H7 (cell line): ENCODE measurements at regions not wholly inside any gene's neighbourhood (a gene's known extent, or its start where the extent isn't known, plus 50 kb on each side); places are given as distances from the start of the nearest gene placed in this dataset.
"Not testable (repeated sequence)": the region's sequence is repeated elsewhere in the genome, so short reads cannot be mapped to it uniquely, and the experiment has no call there.

Source experiments
- DNase-seq: peaks from one replicate; pipeline ENCODE4 v3.0.0; 2012
- H3K27me3 ChIP-seq: 2 replicates; pipeline ENCODE4 v1.6.0; 2011; ENCODE audit warnings: mild to moderate bottlenecking, low read length; ENCODE audit not compliant: control insufficient read depth, insufficient read depth
- H3K36me3 ChIP-seq: replicated peaks from 2 replicates; pipeline ENCODE4 v1.5.1; 2011; ENCODE audit warnings: low read length; ENCODE audit not compliant: control insufficient read depth, insufficient read depth
- H3K4me3 ChIP-seq: 2 replicates; pipeline ENCODE4 v1.5.1; 2011; ENCODE audit warnings: low read depth, mild to moderate bottlenecking, control low read depth, low read length, moderate library complexity; ENCODE audit not compliant: insufficient read depth

DNA sequence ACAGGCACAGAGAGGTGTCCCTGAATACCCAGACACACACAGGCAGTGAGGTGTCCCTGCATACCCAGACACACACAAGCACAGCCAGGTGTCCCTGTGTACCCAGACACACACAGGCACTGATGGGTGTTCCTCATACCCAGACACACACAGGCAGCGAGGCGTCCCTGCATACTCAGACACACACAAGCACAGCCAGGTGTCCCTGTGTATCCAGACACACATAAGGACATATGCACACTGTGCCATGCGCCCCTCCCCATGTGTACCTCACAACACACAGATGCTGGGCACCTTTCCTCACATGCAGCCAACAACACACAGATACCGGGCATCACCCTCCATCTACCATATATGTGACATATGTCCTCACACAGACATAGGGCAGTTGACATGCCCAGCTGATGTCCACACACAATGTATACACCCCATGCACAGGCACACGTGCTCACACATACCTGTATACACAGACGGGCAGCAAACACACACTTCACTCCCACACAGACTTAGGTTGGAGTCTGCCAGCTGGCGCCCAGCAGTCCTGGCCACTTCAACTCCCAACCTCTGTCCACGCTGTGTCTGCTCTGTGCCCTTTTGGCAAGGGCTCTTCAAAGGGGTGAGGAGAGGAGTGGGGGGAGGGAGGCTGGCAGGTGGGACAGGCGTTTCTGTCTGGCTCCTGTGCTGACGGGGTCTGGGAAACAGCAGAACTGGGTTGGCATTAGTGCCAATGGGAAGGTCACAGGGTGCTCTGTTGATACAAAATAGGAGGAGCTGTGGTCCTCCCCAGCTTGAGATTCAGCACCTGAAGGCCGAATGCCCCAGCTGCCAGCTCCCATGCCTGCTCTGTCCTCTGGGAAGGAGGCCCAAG, 69.4 kb upstream of the ALX4 start:
- Histone ChIP-seq H3K36me3 (no peaks in the 10 kb centered on the region), H3K27me3 (no peaks in the 10 kb centered on the region; the same call in 1 of the 2 replicates), H3K4me3 (no peak overlapping the region)
- no peak for DNase-seq

- no peaks in the 10 kb centered on the region; the same call in 1 of the 2 replicates for H3K27me3 ChIP-seq
- no peak overlapping the region for H3K4me3 ChIP-seq
- DNase-seq: no peak
- H3K36me3 ChIP-seq: no peaks in the 10 kb centered on the region
These were observed 70.0 kb upstream of the ALX4 start for GRCh38 chr11:44380009-44380313.

DNA sequence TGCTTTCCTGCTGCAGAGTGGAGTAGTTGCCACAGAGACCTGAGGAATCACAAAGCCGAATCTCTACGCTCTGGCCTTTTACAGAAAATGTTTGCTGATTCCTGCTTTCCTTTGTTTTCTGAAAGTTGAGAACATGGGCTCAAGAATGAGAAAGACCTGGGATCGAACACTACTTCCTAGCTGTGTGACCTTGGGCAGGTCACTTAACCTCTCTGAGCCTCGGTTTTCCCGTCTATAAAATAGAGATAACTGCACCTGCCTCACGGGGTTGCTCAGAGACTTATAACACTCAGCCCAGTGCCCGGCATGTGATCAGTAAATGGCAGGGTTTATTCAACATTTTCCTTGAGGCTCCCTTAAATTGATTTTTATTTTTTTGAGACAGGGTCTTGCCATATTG, 70.9 kb upstream of the ALX4 start:
- no peak overlapping the region for H3K4me3 ChIP-seq
- no peak for DNase-seq
- H3K36me3 ChIP-seq: no peaks in the 10 kb centered on the region
- no peaks in the 10 kb centered on the region; the same call in 1 of the 2 replicates for H3K27me3 ChIP-seq

GRCh38 chr11:44381261-44381660, 71.3 kb upstream of the ALX4 start:
- no peak for DNase-seq
- Histone ChIP-seq H3K36me3 (no peaks in the 10 kb centered on the region), H3K27me3 (no peaks in the 10 kb centered on the region; the same call in 1 of the 2 replicates), H3K4me3 (no peak overlapping the region)

DNA sequence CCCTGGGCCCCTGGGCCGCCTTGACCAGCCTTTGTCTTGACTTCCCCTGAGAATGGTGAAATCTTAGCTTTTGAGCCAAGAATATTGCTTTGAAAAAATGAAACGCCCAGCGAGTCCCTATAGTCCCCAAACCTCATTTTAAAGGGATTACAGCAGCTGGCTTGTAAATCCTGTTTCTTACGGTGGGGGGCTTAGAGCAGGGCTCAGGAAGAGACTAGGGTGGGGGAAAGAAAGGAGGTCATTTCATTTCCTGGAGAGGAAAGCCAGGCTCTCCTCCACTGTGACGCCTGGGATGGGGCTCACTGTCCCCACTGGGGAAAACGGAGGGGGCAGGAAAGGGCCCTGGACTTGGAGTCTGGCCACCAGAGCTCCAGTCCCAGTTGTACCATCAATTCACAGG, 72.2 kb upstream of the ALX4 start:
- Histone ChIP-seq H3K27me3 (no peaks in the 10 kb centered on the region), H3K4me3 (no peak overlapping the region), H3K36me3 (no peaks in the 10 kb centered on the region)
- no peak for DNase-seq

DNA sequence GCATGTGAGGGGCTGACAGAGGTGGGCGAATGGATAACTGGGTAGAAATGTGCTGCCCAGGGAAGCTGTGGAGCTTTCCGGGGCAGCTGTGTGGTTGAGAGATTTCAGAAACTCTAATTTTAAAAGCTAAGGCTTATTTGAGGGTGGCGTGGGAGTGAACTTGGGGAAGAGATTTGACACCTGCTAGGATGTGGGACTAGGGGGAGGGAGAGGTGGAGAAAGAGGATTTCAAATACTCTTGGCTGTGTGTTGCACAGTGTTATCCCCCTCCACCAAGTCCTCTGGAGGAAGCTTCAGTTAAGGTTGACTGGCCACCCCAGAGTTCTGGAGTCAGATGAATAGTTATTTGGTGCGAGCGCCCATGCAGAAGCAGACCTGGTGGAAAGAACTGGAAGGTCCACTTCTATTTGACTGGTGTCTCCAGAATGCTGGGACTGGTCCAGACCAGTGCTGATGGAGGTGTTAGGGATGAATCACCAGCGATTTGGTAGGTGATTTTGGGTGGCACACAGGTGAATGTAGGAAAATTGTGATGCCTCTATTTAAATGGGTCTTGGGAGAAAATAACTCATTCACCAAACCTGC, 72.8 kb upstream of the ALX4 start:
- Histone ChIP-seq H3K4me3 (no peak overlapping the region), H3K36me3 (no peaks in the 10 kb centered on the region), H3K27me3 (no peaks in the 10 kb centered on the region)
- DNase-seq: no peak

GRCh38 chr11:44383246-44383645, 73.3 kb upstream of the ALX4 start:
- no peaks in the 10 kb centered on the region for H3K36me3 ChIP-seq
- H3K4me3 ChIP-seq: no peak overlapping the region
- H3K27me3 ChIP-seq: no peaks in the 10 kb centered on the region
- DNase-seq: no peak

DNA sequence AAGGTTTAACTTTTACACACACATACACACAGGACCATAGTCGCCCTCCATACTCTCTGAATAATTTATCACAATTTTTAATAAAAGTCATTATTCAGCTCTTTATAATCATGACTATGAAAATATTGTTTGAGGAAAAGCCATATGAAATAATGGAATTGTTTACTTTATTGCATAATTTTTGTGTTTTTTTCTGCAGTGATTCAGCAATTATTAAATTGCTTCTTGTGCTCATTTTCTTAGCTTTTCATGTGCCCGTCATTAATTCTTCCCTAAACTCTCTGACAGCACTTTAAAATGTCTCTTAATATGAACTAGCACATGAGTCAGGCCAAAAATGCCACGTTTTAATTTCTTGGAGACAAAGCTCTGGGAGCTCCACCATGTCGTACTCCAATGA, 77.5 kb upstream of the ALX4 start:
- DNase-seq: no peak
- Histone ChIP-seq H3K27me3 (no peaks in the 10 kb centered on the region), H3K36me3 (no peaks in the 10 kb centered on the region), H3K4me3 (no peak overlapping the region)

DNA sequence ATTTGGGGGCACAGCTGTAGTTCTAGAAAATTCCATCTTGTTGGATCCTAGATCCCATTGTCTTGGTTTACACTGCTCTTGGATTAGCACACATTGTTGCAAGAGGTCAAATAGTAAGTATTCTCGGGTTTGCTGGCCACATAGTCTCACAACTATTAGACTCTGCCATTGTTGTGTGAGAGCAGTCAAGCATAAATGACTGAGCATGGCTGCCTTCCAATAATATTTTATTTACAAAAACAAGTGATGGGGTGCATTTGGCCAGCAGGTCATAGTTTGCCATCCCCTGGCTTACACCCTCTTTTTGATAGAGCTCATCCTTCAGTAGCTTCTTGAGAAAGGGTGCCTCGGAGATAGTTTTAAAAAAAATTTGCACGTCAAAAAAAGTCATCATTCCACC, 77.9 kb upstream of the ALX4 start:
- no peak for DNase-seq
- no peaks in the 10 kb centered on the region for H3K36me3 ChIP-seq
- H3K27me3 ChIP-seq: no peaks in the 10 kb centered on the region
- H3K4me3 ChIP-seq: no peak overlapping the region

DNA sequence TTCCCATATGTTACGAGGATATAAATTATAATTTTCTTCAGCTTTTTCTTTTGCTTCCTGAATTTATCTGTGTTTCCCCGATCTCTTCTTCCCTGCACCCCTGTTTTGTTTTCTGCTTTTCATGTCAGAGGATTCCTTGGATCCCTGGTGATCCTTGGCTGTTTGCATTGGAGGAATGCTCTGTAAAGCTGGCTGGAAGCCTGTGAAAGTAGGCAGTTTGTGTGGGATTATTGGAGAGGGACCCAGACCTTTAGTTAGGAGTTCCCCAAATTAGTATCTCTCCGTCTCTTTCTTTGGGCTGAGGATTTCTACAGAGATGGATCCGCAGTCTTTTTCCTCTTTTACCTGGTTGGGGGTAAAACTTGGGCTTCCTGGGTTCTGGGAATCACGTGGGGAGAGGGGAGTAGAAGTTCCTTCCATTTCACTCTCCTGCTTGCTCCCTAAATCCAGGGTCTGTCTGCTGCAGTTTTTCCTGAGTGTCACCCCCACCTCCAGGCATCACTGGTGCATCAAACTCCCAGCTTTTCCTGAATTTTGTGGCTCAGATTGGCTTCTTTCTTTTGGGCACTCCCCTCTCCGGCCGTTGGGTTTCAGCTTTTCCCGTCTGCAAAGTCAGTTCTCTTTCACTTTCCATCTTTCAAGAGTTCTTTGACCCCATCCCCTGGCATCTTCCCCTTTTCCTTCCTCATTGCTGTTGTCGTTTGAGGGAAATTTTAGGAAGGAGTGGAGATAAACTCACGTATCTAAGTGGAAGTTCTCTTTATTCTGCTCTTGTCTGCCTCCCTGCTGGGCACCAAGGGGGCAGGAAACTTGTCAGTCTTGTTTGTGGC, 79.1 kb upstream of the ALX4 start:
- DNase-seq: peak; percentile 59
- H3K4me3 ChIP-seq: no peak overlapping the region
- H3K36me3 ChIP-seq: no peaks in the 10 kb centered on the region
- no peaks in the 10 kb centered on the region for H3K27me3 ChIP-seq

DNA sequence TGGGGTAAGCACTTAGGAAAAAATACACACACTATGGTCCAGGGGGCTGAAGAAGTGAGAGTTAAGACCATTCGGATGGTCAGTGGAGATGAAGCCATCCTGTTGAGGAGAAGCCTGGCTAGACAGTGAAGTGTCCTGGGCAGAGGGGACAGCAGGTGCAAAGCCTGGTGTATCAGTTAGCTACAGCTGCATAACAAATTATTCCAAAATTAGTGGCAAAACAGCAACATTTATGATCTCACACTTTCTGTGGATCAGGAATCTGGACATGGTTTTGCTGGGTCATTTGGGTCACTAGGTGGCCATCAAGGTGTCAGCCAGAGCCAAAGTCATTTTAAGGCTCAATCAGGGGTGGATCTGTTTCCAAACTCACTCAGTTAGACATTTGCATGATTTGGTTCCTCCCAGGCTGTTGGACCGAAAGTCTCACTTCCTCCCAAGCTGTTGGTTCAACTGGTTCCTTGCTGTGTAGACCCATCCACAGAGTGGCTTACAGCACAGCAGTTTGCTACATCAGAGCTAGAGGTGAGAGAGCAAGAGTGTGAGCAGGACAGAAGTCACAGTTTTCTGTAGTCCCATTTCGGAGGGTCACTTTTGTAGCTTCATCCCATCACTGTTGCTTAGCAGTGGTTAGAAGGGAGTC, 80.1 kb upstream of the ALX4 start:
- Histone ChIP-seq H3K36me3 (no peaks in the 10 kb centered on the region), H3K27me3 (no peaks in the 10 kb centered on the region), H3K4me3 (no peak overlapping the region)
- no peak for DNase-seq

DNA sequence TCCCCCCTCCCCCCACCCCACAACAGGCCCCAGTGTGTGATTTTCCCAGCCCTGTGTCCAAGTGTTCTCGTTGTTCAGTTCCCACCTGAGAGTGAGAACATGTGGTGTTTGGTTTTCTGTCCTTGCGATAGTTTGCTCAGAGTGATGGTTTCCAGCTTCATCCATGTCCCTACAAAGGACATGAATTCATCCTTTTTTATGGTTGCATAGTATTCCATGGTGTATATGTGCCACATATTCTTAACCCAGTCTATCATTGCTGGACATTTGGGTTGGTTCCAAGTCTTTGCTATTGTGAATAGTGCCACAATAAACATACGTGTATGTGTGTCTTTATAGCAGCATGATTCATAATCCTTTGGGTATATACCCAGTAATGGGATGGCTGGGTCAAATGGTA, 81.1 kb upstream of the ALX4 start:
- H3K27me3 ChIP-seq: not testable (repeated sequence)

GRCh38 chr11:44396746-44397145, 86.8 kb upstream of the ALX4 start:
- not testable (repeated sequence) for H3K36me3 ChIP-seq, H3K27me3 ChIP-seq, H3K4me3 ChIP-seq, DNase-seq

More for the DNA sequence above, 81.1 kb upstream of the ALX4 start:
- not testable (repeated sequence) for H3K4me3 ChIP-seq, H3K36me3 ChIP-seq, DNase-seq

DNA sequence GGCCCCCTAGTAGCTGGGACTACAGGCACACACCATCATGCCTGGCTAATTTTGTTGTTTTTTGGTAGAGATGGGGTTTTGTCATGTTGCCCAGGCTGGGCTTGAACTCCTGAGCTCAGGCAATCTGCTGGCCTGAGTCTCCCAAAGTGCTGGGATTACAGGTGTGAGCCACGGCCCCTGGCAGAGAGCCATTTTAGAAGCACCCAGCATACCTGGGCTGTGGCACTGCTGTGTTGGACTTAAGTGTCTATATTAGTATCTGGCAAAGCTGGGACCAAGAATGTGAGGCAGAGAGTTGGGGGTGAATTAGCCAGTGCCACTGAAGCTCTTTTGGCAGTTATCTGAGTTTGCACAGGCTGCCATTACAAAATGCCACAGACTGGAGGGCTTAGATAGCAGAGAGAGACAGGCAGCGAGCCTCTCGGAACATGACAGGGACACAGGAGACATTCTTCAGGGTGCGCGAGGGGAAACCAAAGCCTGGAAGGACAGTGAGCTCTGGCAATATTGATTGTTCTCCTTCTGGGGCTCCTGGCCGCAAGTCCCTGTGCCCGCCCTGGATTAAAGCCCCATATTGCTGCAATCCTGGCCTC, 87.7 kb upstream of the ALX4 start:
- H3K4me3 ChIP-seq: no peak overlapping the region
- no peaks in the 10 kb centered on the region for H3K36me3 ChIP-seq
- no peaks in the 10 kb centered on the region for H3K27me3 ChIP-seq
- no peak for DNase-seq
